ENCODE measurements at regions not wholly inside any gene's neighbourhood (a gene's known extent, or its start where the extent isn't known, plus 50 kb on each side); places are given as distances from the start of the nearest gene placed in this dataset.
"Not testable (repeated sequence)": the region's sequence is repeated elsewhere in the genome, so short reads cannot be mapped to it uniquely, and the experiment has no call there.

- DNase-seq = no peak
Measured at GRCh38 chr6:132028029-132028428, 76.9 kb upstream of the CCN2 start.

GRCh38 chr6:132025468-132025867, 74.3 kb upstream of the CCN2 start:
- DNase-seq = no peak

GRCh38 chr6:132023490-132023889, 72.3 kb upstream of the CCN2 start:
- DNase-seq = no peak

- no peak for DNase-seq
Measured at GRCh38 chr6:132021552-132022375, 70.6 kb upstream of the CCN2 start.

GRCh38 chr6:132020918-132021317, 69.7 kb upstream of the CCN2 start:
- DNase-seq = not testable (repeated sequence)

- no peak for DNase-seq
Measured at GRCh38 chr6:132020138-132020581, 69.0 kb upstream of the CCN2 start.

GRCh38 chr6:132019586-132019985, 68.4 kb upstream of the CCN2 start:
- no peak for DNase-seq

- DNase-seq = no peak
Measured at GRCh38 chr6:132017942-132018341, 66.8 kb upstream of the CCN2 start.

- DNase-seq = no peak
Measured at GRCh38 chr6:132016396-132016795, 65.2 kb upstream of the CCN2 start.

GRCh38 chr6:132011582-132011981, 60.4 kb upstream of the CCN2 start:
- no peak for DNase-seq

GRCh38 chr6:132009175-132009574, 58.0 kb upstream of the CCN2 start:
- DNase-seq = no peak

- DNase-seq = no peak
Measured at GRCh38 chr6:132007474-132008190, 56.5 kb upstream of the CCN2 start.

- DNase-seq = peak in 2 of 3 donors; percentile 23 to 32
Measured at GRCh38 chr6:132005178-132005577, 54.0 kb upstream of the CCN2 start.

GRCh38 chr6:132004668-132005067, 53.5 kb upstream of the CCN2 start:
- DNase-seq = peak; percentile 15 to 26 (median 22)

GRCh38 chr6:132003516-132004178, 52.5 kb upstream of the CCN2 start:
- no peak for DNase-seq
